GM21786 (cell line): ENCODE measurements at regions not wholly inside any gene's neighbourhood (a gene's known extent, or its start where the extent isn't known, plus 50 kb on each side); places are given as distances from the start of the nearest gene placed in this dataset.
"Not testable (repeated sequence)": the region's sequence is repeated elsewhere in the genome, so short reads cannot be mapped to it uniquely, and the experiment has no call there.

Source experiments
- ATAC-seq: cut with Tn5 transposase; IDR thresholded peaks from one replicate; pipeline ENCODE4 v1.9.1; 2021; ENCODE audit not compliant: unreplicated experiment

GRCh38 chr13:42396901-42397655 lies 125.1 kb downstream of the AKAP11 start:
- ATAC-seq, result no peak

DNA sequence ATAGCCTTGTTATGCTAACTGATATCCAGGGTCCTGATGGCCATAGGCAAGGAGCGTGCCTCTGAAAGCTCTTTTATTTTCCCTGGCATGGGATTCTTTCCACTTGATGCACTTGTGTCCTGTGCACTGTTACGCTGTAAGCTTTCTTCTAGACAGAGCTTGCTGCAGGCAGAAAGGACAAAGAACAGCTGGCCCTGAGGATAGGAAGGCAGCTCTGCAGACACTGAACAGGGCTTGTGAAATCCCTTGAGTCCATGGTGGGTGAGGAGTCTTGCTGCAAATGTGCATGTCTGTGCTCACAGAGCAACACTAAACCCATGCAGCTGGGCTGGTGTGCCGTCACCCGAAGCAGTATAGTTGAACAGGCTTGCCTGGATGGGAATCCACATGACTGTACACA lies 126.6 kb downstream of the AKAP11 start:
- no peak for ATAC-seq

DNA sequence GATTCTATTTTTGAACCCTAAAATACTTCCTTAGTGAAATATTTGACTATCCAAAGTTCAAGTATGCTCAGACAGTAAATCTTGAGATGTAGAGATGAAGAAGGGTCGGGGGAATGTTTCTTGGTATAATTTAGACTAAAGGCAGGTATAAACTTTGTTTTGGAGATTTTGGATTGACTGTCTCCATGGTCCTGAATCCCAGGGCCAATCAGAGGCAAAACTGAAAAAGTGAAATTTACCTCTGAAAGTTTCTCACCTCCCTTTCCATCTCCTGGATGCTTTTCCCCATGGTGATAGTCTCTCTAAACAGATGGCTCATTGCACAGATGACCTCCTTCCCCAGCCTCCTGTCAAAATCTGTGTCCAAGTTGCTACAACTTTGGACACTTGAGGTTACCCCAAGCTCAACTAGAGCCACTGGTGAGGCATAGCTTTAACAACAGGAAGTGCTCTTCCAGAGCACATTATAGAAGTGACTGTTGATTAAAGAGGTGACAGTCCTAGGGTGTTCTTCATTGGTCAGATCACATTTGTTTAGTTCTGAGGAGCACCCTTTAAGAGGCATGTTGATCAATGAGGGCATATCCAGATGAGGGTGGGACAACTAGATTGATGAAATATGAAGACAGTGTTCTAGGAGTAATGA lies 128.4 kb downstream of the AKAP11 start:
- no peak for ATAC-seq

GRCh38 chr13:42401376-42401775 lies 129.4 kb downstream of the AKAP11 start:
- no peak for ATAC-seq

GRCh38 chr13:42405665-42406390 lies 133.9 kb downstream of the AKAP11 start:
- ATAC-seq, result peak; percentile 74

- no peak for ATAC-seq
These were observed 137.1 kb downstream of the AKAP11 start for GRCh38 chr13:42409075-42409474.

GRCh38 chr13:42409551-42409950 lies 137.6 kb downstream of the AKAP11 start:
- no peak for ATAC-seq

- peak; percentile 65 for ATAC-seq
These were observed 141.0 kb downstream of the AKAP11 start for GRCh38 chr13:42412812-42413483.

- ATAC-seq, result no peak
These were observed 141.5 kb downstream of the AKAP11 start for GRCh38 chr13:42413484-42413815.

- ATAC-seq, result no peak
These were observed 145.7 kb downstream of the AKAP11 start for GRCh38 chr13:42417626-42418025.

- no peak for ATAC-seq
These were observed 146.2 kb downstream of the AKAP11 start for GRCh38 chr13:42418184-42418583.

DNA sequence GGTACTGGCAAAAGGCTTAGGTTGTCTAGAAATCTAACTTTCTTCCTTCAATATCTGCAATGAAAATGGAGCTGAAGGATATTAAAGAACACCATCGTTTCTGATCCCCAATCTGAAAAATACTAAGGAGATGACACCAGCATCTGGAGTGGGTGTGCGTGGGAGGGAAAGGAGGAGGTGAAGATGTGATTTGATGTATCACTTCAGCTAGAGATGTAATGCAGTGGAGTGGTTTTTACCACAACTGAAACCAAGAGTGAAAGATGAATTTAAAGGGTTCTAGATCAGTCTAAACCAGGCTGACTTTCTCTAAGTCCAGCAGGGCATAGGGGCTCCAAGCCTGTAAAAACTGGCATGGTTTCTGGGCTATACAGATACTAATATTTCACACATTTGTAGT lies 148.4 kb downstream of the AKAP11 start:
- peak; percentile 89 for ATAC-seq

- no peak for ATAC-seq
These were observed 150.7 kb downstream of the AKAP11 start for GRCh38 chr13:42422681-42423080.

- no peak for ATAC-seq
These were observed 149.8 kb upstream of the TNFSF11 start for GRCh38 chr13:42424182-42424581.

GRCh38 chr13:42445354-42445753 lies 128.6 kb upstream of the TNFSF11 start:
- ATAC-seq, result no peak

DNA sequence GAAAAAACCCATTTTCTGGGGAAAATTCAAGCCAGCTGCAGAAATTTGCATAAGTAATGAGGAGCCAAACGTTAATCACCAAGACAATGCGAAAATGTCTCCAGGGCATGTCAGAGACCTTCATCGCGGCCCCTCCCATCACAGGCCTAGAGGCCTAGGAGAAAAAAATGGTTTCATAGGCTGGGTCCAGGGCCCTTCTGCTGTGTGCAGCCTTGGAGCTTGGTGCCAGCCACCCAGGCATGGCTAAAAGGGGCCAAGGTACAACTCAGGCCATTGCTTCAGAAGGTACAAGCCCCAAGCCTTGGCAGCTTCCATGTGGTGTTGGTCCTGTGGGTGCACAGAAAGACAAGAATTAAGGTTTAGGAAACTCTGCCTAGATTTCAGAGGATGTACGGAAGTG lies 127.4 kb upstream of the TNFSF11 start:
- ATAC-seq, result not testable (repeated sequence)

GRCh38 chr13:42453091-42453645 lies 120.8 kb upstream of the TNFSF11 start:
- no peak for ATAC-seq

DNA sequence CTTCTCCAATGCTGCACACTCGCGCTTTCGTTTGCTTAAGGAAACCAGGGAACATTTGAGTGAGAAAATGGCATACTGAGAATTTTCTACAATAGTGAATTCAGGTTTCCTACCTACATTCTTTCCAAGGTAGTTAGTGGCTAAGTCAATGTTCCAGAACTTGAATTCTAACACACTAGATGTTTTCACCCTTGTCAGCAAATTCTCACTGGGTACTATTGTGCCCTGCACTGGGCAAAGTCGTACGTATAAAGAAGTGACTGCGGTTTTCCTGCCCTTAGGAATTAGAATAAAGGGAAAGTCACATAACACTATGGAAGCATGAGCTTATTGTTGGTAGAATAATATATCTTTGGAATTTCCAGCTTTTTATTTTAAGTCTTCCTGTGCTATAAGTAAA lies 119.2 kb upstream of the TNFSF11 start:
- no peak for ATAC-seq

DNA sequence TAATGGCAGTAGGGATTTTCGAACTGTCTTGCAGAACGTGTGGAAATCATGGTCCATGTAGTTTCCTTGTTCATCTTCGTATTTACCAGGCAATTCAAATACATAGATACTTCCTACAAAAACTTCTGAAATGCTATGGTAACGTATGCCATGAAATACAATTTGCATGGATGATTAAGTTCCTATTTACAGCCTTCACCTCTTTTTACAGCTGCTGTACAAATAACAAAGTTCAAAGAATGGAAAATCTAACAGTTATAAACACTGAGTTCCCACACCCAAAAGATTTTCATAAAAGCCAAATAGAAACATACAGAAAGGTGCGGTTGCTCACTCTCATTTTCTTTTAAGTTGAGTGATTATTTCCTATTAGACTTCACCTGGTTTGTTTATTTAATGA lies 115.8 kb upstream of the TNFSF11 start:
- ATAC-seq, result no peak

DNA sequence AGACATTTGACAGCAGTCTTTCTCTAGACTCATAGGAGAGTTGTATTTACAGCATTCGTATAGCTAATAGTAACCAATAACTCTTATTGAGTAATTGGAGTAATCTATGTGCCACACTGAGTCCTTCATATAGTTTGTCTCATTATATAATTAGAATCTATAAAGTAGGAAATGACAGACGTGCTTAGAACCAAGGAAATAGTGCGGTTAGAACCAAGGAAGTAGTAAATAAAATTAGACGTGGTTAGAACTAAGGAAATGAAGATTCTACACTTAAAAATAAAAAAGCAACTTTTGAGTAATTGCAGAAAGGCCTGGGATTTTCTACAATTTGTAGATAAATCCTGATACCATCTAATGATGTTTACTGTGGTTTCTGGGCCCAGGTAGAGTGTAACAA lies 107.8 kb upstream of the TNFSF11 start:
- peak; percentile 12 for ATAC-seq

DNA sequence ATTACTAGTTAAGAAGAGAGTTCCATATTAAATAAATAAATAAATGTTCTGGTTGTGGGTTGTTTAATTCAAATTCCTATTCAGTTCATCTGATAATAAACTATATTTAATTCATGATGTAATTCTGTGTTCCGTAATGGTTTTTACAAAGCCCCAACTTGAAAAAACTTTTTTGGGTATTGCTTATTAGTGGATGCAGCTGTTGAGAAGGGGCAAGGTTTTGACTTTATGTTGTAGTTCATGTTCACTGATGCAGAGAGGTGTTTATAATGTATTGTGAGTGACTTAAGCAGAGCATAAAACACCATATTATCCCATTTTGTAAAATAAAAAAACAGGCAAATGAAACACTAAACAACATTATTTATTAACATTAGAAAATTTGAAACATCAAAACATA lies 107.3 kb upstream of the TNFSF11 start:
- peak; percentile 50 for ATAC-seq
